GM18907 (cell line): ENCODE measurements at regions not wholly inside any gene's neighbourhood (a gene's known extent, or its start where the extent isn't known, plus 50 kb on each side); places are given as distances from the start of the nearest gene placed in this dataset.

Experiments used
- ATAC-seq: cut with Tn5 transposase; IDR thresholded peaks from one replicate; pipeline ENCODE4 v1.9.1; 2021; ENCODE audit warnings: mild to moderate bottlenecking, moderate library complexity; ENCODE audit not compliant: unreplicated experiment

GRCh38 chr4:181588733-181589302, 654.4 kb upstream of the TENM3 start:
- ATAC-seq, result no peak

- ATAC-seq, result no peak
These were observed 650.9 kb upstream of the TENM3 start for GRCh38 chr4:181592221-181592745.

GRCh38 chr4:181593703-181594102, 649.5 kb upstream of the TENM3 start:
- ATAC-seq, result no peak

- no peak for ATAC-seq
These were observed 649.0 kb upstream of the TENM3 start for GRCh38 chr4:181594188-181594587.

GRCh38 chr4:181595716-181596115, 647.5 kb upstream of the TENM3 start:
- no peak for ATAC-seq

GRCh38 chr4:181597766-181598165, 645.4 kb upstream of the TENM3 start:
- no peak for ATAC-seq

- ATAC-seq, result no peak
These were observed 644.1 kb upstream of the TENM3 start for GRCh38 chr4:181599134-181599533.

GRCh38 chr4:181601103-181601502, 642.1 kb upstream of the TENM3 start:
- no peak for ATAC-seq

GRCh38 chr4:181604546-181604945, 638.7 kb upstream of the TENM3 start:
- no peak for ATAC-seq

GRCh38 chr4:181606300-181606699, 636.9 kb upstream of the TENM3 start:
- no peak for ATAC-seq

- no peak for ATAC-seq
These were observed 635.0 kb upstream of the TENM3 start for GRCh38 chr4:181608181-181608580.

- ATAC-seq, result no peak
These were observed 632.0 kb upstream of the TENM3 start for GRCh38 chr4:181611033-181611711.

GRCh38 chr4:181611946-181612600, 631.1 kb upstream of the TENM3 start:
- no peak for ATAC-seq

- no peak for ATAC-seq
These were observed 630.0 kb upstream of the TENM3 start for GRCh38 chr4:181613200-181613599.

GRCh38 chr4:181618038-181618618, 625.1 kb upstream of the TENM3 start:
- no peak for ATAC-seq

- ATAC-seq, result no peak
These were observed 624.3 kb upstream of the TENM3 start for GRCh38 chr4:181618896-181619295.

- no peak for ATAC-seq
These were observed 623.6 kb upstream of the TENM3 start for GRCh38 chr4:181619651-181620050.

- ATAC-seq, result no peak
These were observed 605.8 kb upstream of the TENM3 start for GRCh38 chr4:181637186-181638105.

- no peak for ATAC-seq
These were observed 599.7 kb upstream of the TENM3 start for GRCh38 chr4:181643466-181643865.

- ATAC-seq, result no peak
These were observed 597.7 kb upstream of the TENM3 start for GRCh38 chr4:181645489-181645888.

GRCh38 chr4:181646864-181647263, 596.3 kb upstream of the TENM3 start:
- no peak for ATAC-seq
